Endothelial cell of umbilical vein (primary cell): ENCODE measurements at regions not wholly inside any gene's neighbourhood (a gene's known extent, or its start where the extent isn't known, plus 50 kb on each side); places are given as distances from the start of the nearest gene placed in this dataset.

Source experiments
- BruUV-seq: library from RNA; stranded (reverse); fragments of 400-500 nt; replicated peaks from 2 replicates; lab custom pipeline; 2021; lab: Mats Ljungman, UMichigan
- CTCF ChIA-PET: fragments of 300-600, 350-600 bp; sonication (Branson Sonifier 250); formaldehyde crosslinking; loops from one replicate; lab custom pipeline; 2021; ENCODE audit warnings: antibody characterized with exemption, inconsistent platforms; lab: Charles Lee
- POLR2A ChIA-PET: fragments of 300-600, 350-600 bp; sonication (Branson Sonifier 250); formaldehyde crosslinking; loops from one replicate; lab custom pipeline; 2021; ENCODE audit warnings: antibody characterized with exemption, inconsistent platforms; lab: Charles Lee
- DNase-seq: peaks from one replicate; pipeline ENCODE4 v3.0.0-alpha.2; 2011; ENCODE audit warnings: low read depth, low spot score
- FAIRE-seq: peaks from 2 replicates; lab custom pipeline; 2011; peaks lifted over from hg19 to GRCh38; lab: Jason Lieb, UNC
- H2AFZ ChIP-seq: 2 replicates; pipeline ENCODE4 v1.6.0; 2012; ENCODE audit warnings: low read depth, low read length, control low read depth, inconsistent platforms
- H3K27ac ChIP-seq: 2 replicates; pipeline ENCODE4 v1.5.1; 2011; ENCODE audit warnings: low read depth, mild to moderate bottlenecking, control low read depth, low read length, moderate library complexity; ENCODE audit not compliant: insufficient read depth
- H3K27me3 ChIP-seq, 2 experiments: 2 replicates each; pipeline versions ENCODE4 v1.6.0 to v1.6.1; 2011; ENCODE audit warnings: low read length in 2 of 2, mixed read lengths in 1 of 2; ENCODE audit not compliant: control insufficient read depth in 2 of 2, insufficient read depth in 2 of 2
- H3K36me3 ChIP-seq, 2 experiments: 2 replicates in 1 of 2; 3 replicates in 1 of 2; pipeline ENCODE4 v1.5.1; 2011; ENCODE audit warnings: low read length in 2 of 2, mild to moderate bottlenecking in 1 of 2, moderate library complexity in 1 of 2; ENCODE audit not compliant: control insufficient read depth in 2 of 2, insufficient read depth in 2 of 2; ENCODE audit errors: extremely low read depth in 1 of 2
- H3K4me1 ChIP-seq: 3 replicates; pipeline ENCODE4 v1.5.1; 2011; ENCODE audit warnings: mild to moderate bottlenecking, low read length; ENCODE audit not compliant: control insufficient read depth, insufficient read depth; ENCODE audit errors: extremely low read depth
- H3K4me2 ChIP-seq: 2 replicates; pipeline ENCODE4 v1.6.1; 2011; ENCODE audit warnings: low read length, control low read depth, mixed read lengths; ENCODE audit not compliant: insufficient read depth
- H3K4me3 ChIP-seq, 3 experiments: fragments of 200-600 bp in 1 of 3; sonication (generic), shearing (Covaris generic) in 1 of 3; replicated peaks in 1 of 3; 2 replicates each; pipeline ENCODE4 v1.5.1; 2011 to 2016; ENCODE audit warnings: control low read depth in 3 of 3, low read length in 3 of 3, mild to moderate bottlenecking in 2 of 3, inconsistent platforms in 1 of 3, low read depth in 1 of 3, moderate library complexity in 1 of 3; ENCODE audit not compliant: insufficient read depth in 1 of 3
- H3K79me2 ChIP-seq: 2 replicates; pipeline ENCODE4 v1.6.0; 2012; ENCODE audit warnings: low read length, inconsistent platforms; ENCODE audit not compliant: control insufficient read depth, insufficient read depth
- H3K9ac ChIP-seq: replicated peaks from 2 replicates; pipeline ENCODE3; 2011; ENCODE audit warnings: low read length, control low read depth; ENCODE audit not compliant: insufficient read depth; ENCODE audit errors: extremely low read depth
- H3K9me1 ChIP-seq: replicated peaks from 3 replicates; pipeline ENCODE4 v1.6.0; 2011; ENCODE audit warnings: mild to moderate bottlenecking, low read length; ENCODE audit not compliant: control insufficient read depth, insufficient read depth; ENCODE audit errors: extremely low read depth
- H3K9me3 ChIP-seq: replicated peaks from 2 replicates; pipeline ENCODE4 v1.5.1; 2012; ENCODE audit warnings: low read length, inconsistent platforms; ENCODE audit not compliant: control insufficient read depth, insufficient read depth
- H4K20me1 ChIP-seq: replicated peaks from 2 replicates; pipeline ENCODE3; 2011; ENCODE audit warnings: mild to moderate bottlenecking, low read length; ENCODE audit not compliant: control insufficient read depth, insufficient read depth; ENCODE audit errors: extremely low read depth
- CTCF ChIP-seq, 2 donors: IDR thresholded peaks; 1 replicate in 1 of 2; 2 replicates in 1 of 2; pipeline ENCODE4 v1.5.1; 2011; ENCODE audit warnings: low read length in 2 of 2, mild to moderate bottlenecking in 2 of 2, moderate library complexity in 2 of 2, control low read depth in 1 of 2, inconsistent platforms in 1 of 2, low read depth in 1 of 2; ENCODE audit not compliant: insufficient read depth in 1 of 2; ENCODE audit errors: extremely low read depth in 1 of 2
- EZH2 ChIP-seq: IDR thresholded peaks from 2 replicates; pipeline ENCODE4 v1.6.1; 2012; ENCODE audit warnings: borderline replicate concordance, low read depth, mild to moderate bottlenecking, moderate library complexity, low read length, inconsistent platforms; ENCODE audit not compliant: severe bottlenecking
- FOS ChIP-seq: IDR thresholded peaks from 2 replicates; pipeline ENCODE4 v1.6.1; 2011; ENCODE audit warnings: mild to moderate bottlenecking, low read length, moderate library complexity, borderline replicate concordance; ENCODE audit not compliant: insufficient read depth
- GATA2 ChIP-seq: IDR thresholded peaks from 2 replicates; pipeline ENCODE4 v1.7.0; 2011; ENCODE audit warnings: low read depth, mild to moderate bottlenecking, moderate library complexity, mixed read lengths, low read length; ENCODE audit not compliant: insufficient read length, insufficient read depth
- JUN ChIP-seq: IDR thresholded peaks from 2 replicates; pipeline ENCODE4 v1.6.1; 2011; ENCODE audit warnings: borderline replicate concordance, low read depth; ENCODE audit not compliant: insufficient read length, insufficient read depth
- MYC ChIP-seq: IDR thresholded peaks from one replicate; pipeline ENCODE4 v1.6.1; 2011; ENCODE audit warnings: mild to moderate bottlenecking, low read depth, low read length
- POLR2A ChIP-seq: IDR thresholded peaks from 2 replicates; pipeline ENCODE4 v1.6.1; 2012; ENCODE audit warnings: low read depth, mild to moderate bottlenecking, control low read depth, low read length
- POLR2AphosphoS5 ChIP-seq: IDR thresholded peaks from 2 replicates; pipeline ENCODE4 v1.6.1; 2012; ENCODE audit warnings: low read depth, mild to moderate bottlenecking, control low read depth, low read length, moderate library complexity; ENCODE audit not compliant: insufficient read depth
- dilution Hi-C: fragments of 300-500 bp; cut with MboI; formaldehyde crosslinking; loops from one replicate; pipeline ENCODE4 v1.15.0; 2019; ENCODE audit warnings: low sequenced_read_pairs; ENCODE audit not compliant: extremely low pct_ligation_motif_present
- intact Hi-C: fragments of 100-400 bp; cut with micrococcal nuclease; formaldehyde crosslinking; loops from one replicate; pipeline ENCODE4 v1.10.0; 2022
- TF ChIP-seq, protein P1 (sequence below): IDR thresholded peaks from 2 replicates; pipeline ENCODE4 v1.6.1; 2011; ENCODE audit not compliant: insufficient read depth, insufficient read length

DNA sequence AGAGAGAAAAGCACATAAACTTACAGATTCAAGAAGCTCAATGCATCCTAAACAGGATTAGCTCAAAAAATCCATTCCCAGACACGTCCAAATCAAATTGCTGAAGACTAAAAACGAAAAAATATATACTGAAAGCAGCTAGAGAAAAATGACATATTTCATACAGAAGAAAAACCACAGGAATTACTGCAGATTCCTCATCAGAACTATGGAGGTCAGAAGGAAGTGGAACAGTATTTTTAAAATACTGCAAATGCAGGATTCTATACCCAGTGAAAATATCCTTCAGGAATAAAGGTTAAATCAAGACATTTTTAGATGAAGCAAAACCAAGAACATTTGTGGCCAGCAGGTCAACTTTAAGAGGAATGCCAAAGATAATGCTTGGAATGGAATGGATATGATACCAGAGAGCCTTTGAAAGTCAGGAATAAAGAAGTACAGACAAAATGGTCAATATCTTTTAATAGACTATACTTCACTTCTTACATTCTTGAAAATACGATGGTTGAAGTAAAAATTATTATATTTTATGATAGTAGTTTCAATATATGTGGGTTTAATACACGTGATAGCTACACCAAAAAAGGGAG, 352.9 kb downstream of the CTTN start:
- Histone ChIP-seq H3K9ac (no peak overlapping the region), H4K20me1 (no peaks in the 10 kb centered on the region), H3K9me3 (peaks cover 2% of the 10 kb centered on the region), H3K79me2 (no peaks in the 10 kb centered on the region), H3K4me1 (no peaks in the 10 kb centered on the region), H3K4me3 (no peak overlapping the region), H3K9me1 (no peaks in the 10 kb centered on the region), H3K4me2 (no peak overlapping the region), H3K27ac (no peak overlapping the region), H3K36me3 (no peaks in the 10 kb centered on the region), H2AFZ (no peak overlapping the region), H3K27me3 (no peaks in the 10 kb centered on the region)
- BruUV-seq, result no TSS peak
- CTCF ChIA-PET, result no interaction called here
- no peak for FAIRE-seq
- no peak for TF ChIP-seq POLR2AphosphoS5
- no peak for TF ChIP-seq FOS
- no peak for TF ChIP-seq POLR2A
- no peak for TF ChIP-seq CTCF (IDR thresholded peaks at IDR 0.05; ENCODE audit: extremely low read depth in 1 of 2, insufficient read depth in 1 of 2, low read depth in 1 of 2, low read length in 2 of 2)
- no peak for TF ChIP-seq JUN
- TF ChIP-seq GATA2, result no peak
- TF ChIP-seq, protein P1, sequence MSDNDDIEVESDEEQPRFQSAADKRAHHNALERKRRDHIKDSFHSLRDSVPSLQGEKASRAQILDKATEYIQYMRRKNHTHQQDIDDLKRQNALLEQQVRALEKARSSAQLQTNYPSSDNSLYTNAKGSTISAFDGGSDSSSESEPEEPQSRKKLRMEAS, result no peak
- TF ChIP-seq MYC, result no peak
- no peak for TF ChIP-seq EZH2
- dilution Hi-C loops, result no loop called here
- no peak for DNase-seq
- intact Hi-C loops, result no loop called here
- POLR2A ChIA-PET, result no interaction called here
